ENCODE measurements at regions not wholly inside any gene's neighbourhood (a gene's known extent, or its start where the extent isn't known, plus 50 kb on each side); places are given as distances from the start of the nearest gene placed in this dataset.

DNA sequence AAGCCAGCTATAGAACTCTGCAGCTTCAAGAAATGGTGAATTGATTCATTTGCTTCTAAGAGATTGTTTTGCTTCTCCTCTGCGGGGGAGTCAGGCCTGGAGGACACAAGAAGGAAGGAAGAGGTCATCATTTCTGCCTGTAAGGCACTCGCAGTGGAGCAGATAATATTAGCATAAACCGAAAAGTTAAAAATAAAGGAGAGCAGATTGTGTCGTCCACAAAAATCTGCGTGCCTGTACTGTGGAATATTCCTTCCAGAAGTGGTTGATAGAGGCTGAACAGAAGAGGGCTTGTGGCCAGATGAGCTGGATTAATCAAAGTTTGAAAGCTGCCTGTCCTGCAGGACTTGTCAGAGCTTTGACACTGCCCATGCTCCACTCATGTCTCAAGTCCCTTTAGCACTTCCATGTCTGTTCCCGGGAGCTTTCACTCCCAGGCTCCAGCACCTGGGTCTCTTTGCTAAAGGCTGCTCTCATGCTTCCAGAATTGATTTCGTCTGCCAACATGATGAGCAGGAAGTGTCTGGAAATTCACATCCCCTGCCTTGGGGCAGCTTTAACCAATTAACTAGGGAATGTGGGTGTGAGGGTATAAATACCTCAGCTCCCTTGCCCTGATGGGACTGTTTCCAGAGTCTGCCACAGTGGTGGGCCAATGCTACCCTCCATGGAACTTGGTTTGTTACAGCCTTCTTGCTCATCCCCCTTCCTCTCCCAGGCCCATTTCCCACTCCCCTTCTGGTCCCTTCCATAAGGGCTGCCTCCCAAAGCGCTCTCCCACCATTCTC lies 65.1 kb upstream of the STX16 start:
- no peak for TF ChIP-seq ZNF529 (tag by site-specific recombination; IDR thresholded peaks at IDR 0.05; ENCODE audit: insufficient replicate concordance)
- TF ChIP-seq, protein P1, sequence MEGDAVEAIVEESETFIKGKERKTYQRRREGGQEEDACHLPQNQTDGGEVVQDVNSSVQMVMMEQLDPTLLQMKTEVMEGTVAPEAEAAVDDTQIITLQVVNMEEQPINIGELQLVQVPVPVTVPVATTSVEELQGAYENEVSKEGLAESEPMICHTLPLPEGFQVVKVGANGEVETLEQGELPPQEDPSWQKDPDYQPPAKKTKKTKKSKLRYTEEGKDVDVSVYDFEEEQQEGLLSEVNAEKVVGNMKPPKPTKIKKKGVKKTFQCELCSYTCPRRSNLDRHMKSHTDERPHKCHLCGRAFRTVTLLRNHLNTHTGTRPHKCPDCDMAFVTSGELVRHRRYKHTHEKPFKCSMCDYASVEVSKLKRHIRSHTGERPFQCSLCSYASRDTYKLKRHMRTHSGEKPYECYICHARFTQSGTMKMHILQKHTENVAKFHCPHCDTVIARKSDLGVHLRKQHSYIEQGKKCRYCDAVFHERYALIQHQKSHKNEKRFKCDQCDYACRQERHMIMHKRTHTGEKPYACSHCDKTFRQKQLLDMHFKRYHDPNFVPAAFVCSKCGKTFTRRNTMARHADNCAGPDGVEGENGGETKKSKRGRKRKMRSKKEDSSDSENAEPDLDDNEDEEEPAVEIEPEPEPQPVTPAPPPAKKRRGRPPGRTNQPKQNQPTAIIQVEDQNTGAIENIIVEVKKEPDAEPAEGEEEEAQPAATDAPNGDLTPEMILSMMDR (tag by site-specific recombination; IDR thresholded peaks at IDR 0.05), result no peak
- TF ChIP-seq, protein P2, sequence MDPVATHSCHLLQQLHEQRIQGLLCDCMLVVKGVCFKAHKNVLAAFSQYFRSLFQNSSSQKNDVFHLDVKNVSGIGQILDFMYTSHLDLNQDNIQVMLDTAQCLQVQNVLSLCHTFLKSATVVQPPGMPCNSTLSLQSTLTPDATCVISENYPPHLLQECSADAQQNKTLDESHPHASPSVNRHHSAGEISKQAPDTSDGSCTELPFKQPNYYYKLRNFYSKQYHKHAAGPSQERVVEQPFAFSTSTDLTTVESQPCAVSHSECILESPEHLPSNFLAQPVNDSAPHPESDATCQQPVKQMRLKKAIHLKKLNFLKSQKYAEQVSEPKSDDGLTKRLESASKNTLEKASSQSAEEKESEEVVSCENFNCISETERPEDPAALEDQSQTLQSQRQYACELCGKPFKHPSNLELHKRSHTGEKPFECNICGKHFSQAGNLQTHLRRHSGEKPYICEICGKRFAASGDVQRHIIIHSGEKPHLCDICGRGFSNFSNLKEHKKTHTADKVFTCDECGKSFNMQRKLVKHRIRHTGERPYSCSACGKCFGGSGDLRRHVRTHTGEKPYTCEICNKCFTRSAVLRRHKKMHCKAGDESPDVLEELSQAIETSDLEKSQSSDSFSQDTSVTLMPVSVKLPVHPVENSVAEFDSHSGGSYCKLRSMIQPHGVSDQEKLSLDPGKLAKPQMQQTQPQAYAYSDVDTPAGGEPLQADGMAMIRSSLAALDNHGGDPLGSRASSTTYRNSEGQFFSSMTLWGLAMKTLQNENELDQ (tag by site-specific recombination; IDR thresholded peaks at IDR 0.05; ENCODE audit: low read depth), result no peak
- TF ChIP-seq, protein P3, sequence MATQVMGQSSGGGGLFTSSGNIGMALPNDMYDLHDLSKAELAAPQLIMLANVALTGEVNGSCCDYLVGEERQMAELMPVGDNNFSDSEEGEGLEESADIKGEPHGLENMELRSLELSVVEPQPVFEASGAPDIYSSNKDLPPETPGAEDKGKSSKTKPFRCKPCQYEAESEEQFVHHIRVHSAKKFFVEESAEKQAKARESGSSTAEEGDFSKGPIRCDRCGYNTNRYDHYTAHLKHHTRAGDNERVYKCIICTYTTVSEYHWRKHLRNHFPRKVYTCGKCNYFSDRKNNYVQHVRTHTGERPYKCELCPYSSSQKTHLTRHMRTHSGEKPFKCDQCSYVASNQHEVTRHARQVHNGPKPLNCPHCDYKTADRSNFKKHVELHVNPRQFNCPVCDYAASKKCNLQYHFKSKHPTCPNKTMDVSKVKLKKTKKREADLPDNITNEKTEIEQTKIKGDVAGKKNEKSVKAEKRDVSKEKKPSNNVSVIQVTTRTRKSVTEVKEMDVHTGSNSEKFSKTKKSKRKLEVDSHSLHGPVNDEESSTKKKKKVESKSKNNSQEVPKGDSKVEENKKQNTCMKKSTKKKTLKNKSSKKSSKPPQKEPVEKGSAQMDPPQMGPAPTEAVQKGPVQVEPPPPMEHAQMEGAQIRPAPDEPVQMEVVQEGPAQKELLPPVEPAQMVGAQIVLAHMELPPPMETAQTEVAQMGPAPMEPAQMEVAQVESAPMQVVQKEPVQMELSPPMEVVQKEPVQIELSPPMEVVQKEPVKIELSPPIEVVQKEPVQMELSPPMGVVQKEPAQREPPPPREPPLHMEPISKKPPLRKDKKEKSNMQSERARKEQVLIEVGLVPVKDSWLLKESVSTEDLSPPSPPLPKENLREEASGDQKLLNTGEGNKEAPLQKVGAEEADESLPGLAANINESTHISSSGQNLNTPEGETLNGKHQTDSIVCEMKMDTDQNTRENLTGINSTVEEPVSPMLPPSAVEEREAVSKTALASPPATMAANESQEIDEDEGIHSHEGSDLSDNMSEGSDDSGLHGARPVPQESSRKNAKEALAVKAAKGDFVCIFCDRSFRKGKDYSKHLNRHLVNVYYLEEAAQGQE (tag by site-specific recombination; IDR thresholded peaks at IDR 0.05), result no peak

All from HEK293 (cell line).